ENCODE measurements at regions not wholly inside any gene's neighbourhood (a gene's known extent, or its start where the extent isn't known, plus 50 kb on each side); places are given as distances from the start of the nearest gene placed in this dataset.

- TF ChIP-seq POLR2A (IDR thresholded peaks at IDR 0.05; ENCODE audit: extremely low read depth, insufficient read length) = no peak
- no peak for TF ChIP-seq CTCF (IDR thresholded peaks at IDR 0.05; ENCODE audit: low read depth, low read length)
Measured at GRCh38 chr13:99870541-99870940, 101.0 kb downstream of the ZIC5 start.
